Mammary epithelial cell (primary cell): ENCODE measurements at regions not wholly inside any gene's neighbourhood (a gene's known extent, or its start where the extent isn't known, plus 50 kb on each side); places are given as distances from the start of the nearest gene placed in this dataset.

Source experiments
- EZH2 ChIP-seq: IDR thresholded peaks from 2 replicates; pipeline ENCODE4 v1.6.1; 2012; ENCODE audit warnings: low read length, inconsistent platforms, borderline replicate concordance
- TF ChIP-seq, protein P1 (sequence below), 2 donors: IDR thresholded peaks in 1 of 2; conservative IDR thresholded peaks in 1 of 2; 2 replicates each; pipeline ENCODE4 v1.5.1; 2011 to 2012; ENCODE audit warnings: inconsistent platforms in 2 of 2, low read length in 2 of 2, mild to moderate bottlenecking in 2 of 2, control low read depth in 1 of 2, low read depth in 1 of 2; ENCODE audit not compliant: insufficient read depth in 1 of 2; ENCODE audit errors: extremely low read depth in 1 of 2

DNA sequence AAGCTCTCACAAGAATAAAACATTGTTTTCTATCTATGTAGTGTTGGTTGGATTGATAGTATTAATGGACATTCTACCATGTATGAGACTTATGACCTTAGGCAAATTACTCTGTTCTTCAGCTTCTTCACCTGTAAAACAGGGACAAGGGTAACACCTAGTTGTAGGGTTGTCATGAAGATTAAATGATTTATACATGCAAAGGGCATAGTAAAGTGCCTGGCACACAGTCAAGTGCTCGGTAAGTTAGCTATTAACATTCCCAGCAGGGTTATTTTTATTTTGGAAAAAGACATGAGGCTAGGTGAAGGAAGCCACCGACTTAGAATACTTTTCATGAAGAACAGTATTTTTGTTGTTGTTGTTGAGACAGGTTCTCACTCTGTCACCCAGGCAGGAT is 71.2 kb upstream of the PLXNC1 start:
- TF ChIP-seq, protein P1, sequence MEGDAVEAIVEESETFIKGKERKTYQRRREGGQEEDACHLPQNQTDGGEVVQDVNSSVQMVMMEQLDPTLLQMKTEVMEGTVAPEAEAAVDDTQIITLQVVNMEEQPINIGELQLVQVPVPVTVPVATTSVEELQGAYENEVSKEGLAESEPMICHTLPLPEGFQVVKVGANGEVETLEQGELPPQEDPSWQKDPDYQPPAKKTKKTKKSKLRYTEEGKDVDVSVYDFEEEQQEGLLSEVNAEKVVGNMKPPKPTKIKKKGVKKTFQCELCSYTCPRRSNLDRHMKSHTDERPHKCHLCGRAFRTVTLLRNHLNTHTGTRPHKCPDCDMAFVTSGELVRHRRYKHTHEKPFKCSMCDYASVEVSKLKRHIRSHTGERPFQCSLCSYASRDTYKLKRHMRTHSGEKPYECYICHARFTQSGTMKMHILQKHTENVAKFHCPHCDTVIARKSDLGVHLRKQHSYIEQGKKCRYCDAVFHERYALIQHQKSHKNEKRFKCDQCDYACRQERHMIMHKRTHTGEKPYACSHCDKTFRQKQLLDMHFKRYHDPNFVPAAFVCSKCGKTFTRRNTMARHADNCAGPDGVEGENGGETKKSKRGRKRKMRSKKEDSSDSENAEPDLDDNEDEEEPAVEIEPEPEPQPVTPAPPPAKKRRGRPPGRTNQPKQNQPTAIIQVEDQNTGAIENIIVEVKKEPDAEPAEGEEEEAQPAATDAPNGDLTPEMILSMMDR (conservative IDR thresholded peaks at IDR 0.05 in 1 of 2, IDR thresholded peaks at IDR 0.05 in 1 of 2; ENCODE audit: extremely low read depth in 1 of 2, insufficient read depth in 1 of 2, low read depth in 1 of 2, low read length in 2 of 2): no peak
- TF ChIP-seq EZH2: no peak
